Esophagus muscularis mucosa (tissue), 4 donors: ENCODE measurements at regions not wholly inside any gene's neighbourhood (a gene's known extent, or its start where the extent isn't known, plus 50 kb on each side); places are given as distances from the start of the nearest gene placed in this dataset.

ENCODE experiments used
- DNase-seq: peaks from one replicate; pipeline ENCODE4 v3.0.0-alpha.2; 2017; ENCODE audit errors: extremely low spot score
- H3K27ac ChIP-seq, 4 donors: fragments of 200-600 bp; sonication (generic); replicated peaks in 1 of 4; 1 replicate in 3 of 4; 2 replicates in 1 of 4; pipeline ENCODE4 v1.5.1; 2016 to 2019; ENCODE audit warnings: mild to moderate bottlenecking in 1 of 4
- H3K27me3 ChIP-seq, 4 donors: fragments of 200-600 bp; sonication (generic); one replicate each; pipeline versions ENCODE4 v1.5.1 to v1.6.0; 2016 to 2019
- H3K36me3 ChIP-seq, 4 donors: fragments of 200-600 bp; sonication (generic); one replicate each; pipeline ENCODE4 v1.5.1; 2016 to 2019
- H3K4me1 ChIP-seq, 4 donors: fragments of 200-600 bp; sonication (generic); one replicate each; pipeline ENCODE4 v1.5.1; 2016 to 2019
- H3K4me3 ChIP-seq, 4 donors: fragments of 200-600 bp; sonication (generic); 1 replicate in 2 of 4; 2 replicates in 2 of 4; pipeline ENCODE4 v1.5.1; 2016 to 2019; ENCODE audit warnings: mild to moderate bottlenecking in 4 of 4, moderate library complexity in 1 of 4
- H3K9me3 ChIP-seq, 4 donors: fragments of 200-600 bp; sonication (generic); 1 replicate in 3 of 4; 2 replicates in 1 of 4; pipeline ENCODE4 v1.5.1; 2016 to 2019
- CTCF ChIP-seq, 3 experiments: fragments of 200-600 bp in 2 of 3; fragments of 450-650 bp in 1 of 3; sonication (generic) in 2 of 3; IDR thresholded peaks; one replicate each; pipeline ENCODE4 v1.5.1; 2017 to 2019; ENCODE audit warnings: antibody characterized with exemption in 3 of 3, mild to moderate bottlenecking in 2 of 3, moderate library complexity in 1 of 3
- EP300 ChIP-seq: sonication (generic); formaldehyde crosslinking; IDR thresholded peaks from one replicate; pipeline ENCODE4 v1.6.1; 2017; ENCODE audit warnings: antibody characterized with exemption
- POLR2A ChIP-seq: fragments of 450-650 bp; IDR thresholded peaks from one replicate; pipeline ENCODE4 v1.6.1; 2017; ENCODE audit warnings: antibody characterized with exemption, moderate library complexity, mild to moderate bottlenecking, low read depth
- POLR2AphosphoS5 ChIP-seq, 2 donors: sonication (generic); formaldehyde crosslinking; IDR thresholded peaks; one replicate each; pipeline ENCODE4 v1.6.1; 2017; ENCODE audit warnings: antibody characterized with exemption in 2 of 2
- WGBS: methylation state at CpG from one replicate; pipeline ENCODE4 v1.1.5; 2018; 5-methylcytosine and 5-hydroxymethylcytosine counted together
- intact Hi-C: fragments of 100-400 bp; cut with DNase I; formaldehyde crosslinking; loops from one replicate; pipeline ENCODE4 v1.15.1; 2023

DNA sequence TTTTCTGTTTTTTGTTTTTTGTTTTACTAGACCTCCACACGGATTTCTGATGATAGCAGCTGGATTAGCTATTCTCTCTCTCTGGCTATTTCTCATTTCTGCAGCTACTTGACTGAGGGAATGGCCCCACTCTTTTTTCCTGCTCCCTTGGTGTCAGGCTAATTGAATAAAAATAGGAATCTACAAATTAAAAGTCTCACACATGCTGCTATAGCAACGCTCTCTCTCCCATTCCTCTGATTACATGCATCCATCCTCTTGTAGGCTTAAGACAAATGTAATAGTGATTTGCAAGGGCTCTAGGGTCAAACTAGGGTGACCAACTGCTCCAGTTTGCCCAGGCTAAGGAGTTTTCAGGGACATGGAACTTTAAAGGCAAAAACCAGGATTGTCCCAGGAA is 221.8 kb downstream of the PHLDA1 start:
- Histone ChIP-seq H3K4me3 (no peak overlapping the region), H3K36me3 (no peaks in the 10 kb centered on the region), H3K27ac (no peak overlapping the region), H3K4me1 (peaks cover 0 to 18% (median 7%) of the 10 kb centered on the region in 4 donors), H3K9me3 (no peaks in the 10 kb centered on the region), H3K27me3 (no peaks in the 10 kb centered on the region)
- no peak for DNase-seq
- intact Hi-C loops, result loop anchor here (10.0 kb wide), 1 partner anchor 215 kb away; no protein-coding TSS in a partner anchor
- TF ChIP-seq CTCF (IDR thresholded peaks at IDR 0.05), result no peak
- no peak for TF ChIP-seq POLR2AphosphoS5 (IDR thresholded peaks at IDR 0.05)
- TF ChIP-seq EP300, result no peak
- 89% methylated on average over 2 of the region's 2 CpGs for WGBS

GRCh38 chr12:75807494-75807893 is 224.1 kb downstream of the PHLDA1 start:
- H3K4me1 ChIP-seq, result peaks cover 0 to 12% (median 0%) of the 10 kb centered on the region in 4 donors
- WGBS, result 97% methylated on average over 1 of the region's 1 CpG
- H3K27me3 ChIP-seq, result no peaks in the 10 kb centered on the region
- TF ChIP-seq POLR2AphosphoS5 (IDR thresholded peaks at IDR 0.05) (no peak), CTCF (IDR thresholded peaks at IDR 0.05) (no peak), POLR2A (no peak), EP300 (no peak)
- no peaks in the 10 kb centered on the region for H3K9me3 ChIP-seq
- no peak overlapping the region for H3K4me3 ChIP-seq
- intact Hi-C loops, result no loop called here
- DNase-seq, result no peak
- H3K27ac ChIP-seq, result no peak overlapping the region
- H3K36me3 ChIP-seq, result no peaks in the 10 kb centered on the region

DNA sequence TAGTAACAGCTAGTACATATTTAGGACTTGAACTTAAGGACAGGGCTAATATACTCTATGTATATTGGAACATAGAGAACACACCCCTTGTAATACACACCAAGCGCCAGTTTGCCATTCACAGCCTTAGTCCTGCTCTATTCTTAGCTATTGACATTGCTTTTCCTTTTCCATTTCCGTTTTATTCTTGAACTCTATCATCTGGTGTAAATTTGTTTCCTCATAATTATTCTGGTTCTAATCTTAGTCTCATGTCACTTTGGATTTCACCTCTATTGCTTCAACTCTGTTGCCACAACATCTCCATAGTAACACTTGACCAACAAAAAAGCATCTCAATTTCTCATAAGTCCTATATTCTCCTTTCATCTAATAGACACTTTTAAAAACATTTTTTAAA is 225.7 kb downstream of the PHLDA1 start:
- Histone ChIP-seq H3K4me1 (peaks cover 0 to 12% (median 0%) of the 10 kb centered on the region in 4 donors), H3K9me3 (no peaks in the 10 kb centered on the region), H3K4me3 (no peak overlapping the region), H3K27me3 (no peaks in the 10 kb centered on the region), H3K27ac (no peak overlapping the region), H3K36me3 (no peaks in the 10 kb centered on the region)
- TF ChIP-seq POLR2AphosphoS5 (IDR thresholded peaks at IDR 0.05), result no peak
- TF ChIP-seq CTCF (IDR thresholded peaks at IDR 0.05), result no peak
- TF ChIP-seq POLR2A, result no peak
- no peak for TF ChIP-seq EP300
- intact Hi-C loops, result no loop called here
- no peak for DNase-seq
- WGBS, result 48% methylated on average over 2 of the region's 2 CpGs

GRCh38 chr12:75805320-75805719 is 226.3 kb downstream of the PHLDA1 start:
- no peaks in the 10 kb centered on the region for H3K27me3 ChIP-seq
- peaks cover 0 to 12% (median 0%) of the 10 kb centered on the region in 4 donors for H3K4me1 ChIP-seq
- DNase-seq, result no peak
- intact Hi-C loops, result no loop called here
- H3K27ac ChIP-seq, result no peak overlapping the region
- no peaks in the 10 kb centered on the region for H3K9me3 ChIP-seq
- H3K4me3 ChIP-seq, result no peak overlapping the region
- WGBS, result 43% methylated on average over 2 of the region's 2 CpGs
- no peak for TF ChIP-seq POLR2A
- TF ChIP-seq POLR2AphosphoS5 (IDR thresholded peaks at IDR 0.05), result no peak
- no peak for TF ChIP-seq CTCF (IDR thresholded peaks at IDR 0.05)
- no peaks in the 10 kb centered on the region for H3K36me3 ChIP-seq

DNA sequence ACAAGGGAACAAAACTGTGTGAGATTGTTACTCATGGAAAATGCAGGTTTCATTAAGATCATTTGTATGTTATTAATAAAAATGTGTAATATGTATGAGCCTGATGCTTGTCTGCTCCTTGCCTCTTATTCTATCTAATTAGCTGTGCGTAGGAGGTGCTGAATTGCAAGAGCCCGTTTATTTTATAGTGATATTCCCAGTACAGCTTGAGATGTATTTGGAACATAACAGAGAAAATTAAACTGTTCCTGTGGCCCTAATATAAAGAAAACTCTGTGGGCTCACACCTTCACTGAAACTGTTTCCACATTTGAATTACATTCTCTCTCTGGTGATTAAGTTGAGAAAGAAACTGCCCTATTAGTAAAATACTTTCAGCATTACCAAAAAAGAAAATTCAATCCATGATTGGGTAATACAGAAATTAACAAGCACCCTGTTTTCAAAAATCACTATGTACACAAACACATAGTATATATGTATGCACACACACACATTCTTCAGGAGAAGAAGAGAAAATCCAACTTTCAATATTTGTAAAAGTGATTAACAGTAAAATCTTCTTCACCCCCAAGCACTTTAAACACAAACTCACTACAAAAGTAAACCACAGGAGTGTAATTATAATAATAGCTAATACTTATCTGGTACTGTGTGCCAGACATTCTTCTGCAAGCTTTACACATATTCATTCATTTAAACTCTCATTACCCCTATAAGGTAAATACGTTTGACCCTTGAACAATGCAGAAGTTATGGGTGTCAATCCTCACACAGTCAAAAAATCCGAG is 233.2 kb downstream of the PHLDA1 start:
- H3K36me3 ChIP-seq, result no peaks in the 10 kb centered on the region
- H3K9me3 ChIP-seq, result no peaks in the 10 kb centered on the region
- 70% methylated on average over 4 of the region's 4 CpGs for whole genome bisulfite sequencing
- H3K27me3 ChIP-seq, result no peaks in the 10 kb centered on the region
- H3K4me3 ChIP-seq, result no peak overlapping the region
- intact Hi-C loops, result no loop called here
- H3K4me1 ChIP-seq, result no peaks in the 10 kb centered on the region
- no peak overlapping the region for H3K27ac ChIP-seq
- no peak for TF ChIP-seq EP300
- TF ChIP-seq CTCF (IDR thresholded peaks at IDR 0.05), result no peak
- TF ChIP-seq POLR2AphosphoS5 (IDR thresholded peaks at IDR 0.05), result no peak
- no peak for TF ChIP-seq POLR2A
- DNase-seq, result no peak
